Loucy (cell line): ENCODE measurements at regions not wholly inside any gene's neighbourhood (a gene's known extent, or its start where the extent isn't known, plus 50 kb on each side); places are given as distances from the start of the nearest gene placed in this dataset.

ENCODE experiments used
- H2AFZ ChIP-seq: fragments of 200-600 bp; sonication (generic); 2 replicates; pipeline ENCODE4 v1.6.0; 2016; ENCODE audit warnings: antibody characterized with exemption, mild to moderate bottlenecking, low read length, moderate library complexity
- H3F3A ChIP-seq: fragments of 200-600 bp; 2 replicates; pipeline ENCODE4 v1.6.0; 2016; ENCODE audit warnings: antibody characterized with exemption, low read depth, mild to moderate bottlenecking
- H3K27me3 ChIP-seq: fragments of 200-600 bp; sonication (generic); 2 replicates; pipeline ENCODE4 v1.6.1; 2014; ENCODE audit warnings: low read length, mild to moderate bottlenecking; ENCODE audit not compliant: insufficient read depth, poor library complexity, severe bottlenecking
- H3K36me3 ChIP-seq: fragments of 200-600 bp; sonication (generic); 2 replicates; pipeline ENCODE4 v1.6.1; 2016; ENCODE audit warnings: low read length; ENCODE audit not compliant: insufficient read depth
- H3K4me1 ChIP-seq: fragments of 200-600 bp; sonication (generic); 2 replicates; pipeline ENCODE4 v1.5.1; 2014; ENCODE audit warnings: low read length, mild to moderate bottlenecking; ENCODE audit not compliant: insufficient read depth, poor library complexity, severe bottlenecking
- H3K4me2 ChIP-seq: fragments of 200-600 bp; sonication (generic); 2 replicates; pipeline ENCODE4 v1.6.0; 2014; ENCODE audit warnings: antibody characterized with exemption, low read length, low read depth, mild to moderate bottlenecking; ENCODE audit not compliant: poor library complexity, severe bottlenecking
- H3K4me3 ChIP-seq: fragments of 200-600 bp; sonication (generic); 2 replicates; pipeline ENCODE4 v1.5.1; 2014; ENCODE audit warnings: low read length, mild to moderate bottlenecking, mixed read lengths; ENCODE audit not compliant: poor library complexity, severe bottlenecking
- H3K79me2 ChIP-seq: fragments of 200-600 bp; sonication (generic); 2 replicates; pipeline ENCODE4 v1.6.1; 2014; ENCODE audit warnings: low read length; ENCODE audit not compliant: insufficient read depth
- H3K9ac ChIP-seq: fragments of 200-600 bp; sonication (generic); 2 replicates; pipeline ENCODE4 v1.6.0; 2014; ENCODE audit warnings: mild to moderate bottlenecking, low read depth, low read length, moderate library complexity; ENCODE audit not compliant: poor library complexity, severe bottlenecking
- H3K9me2 ChIP-seq: fragments of 200-600 bp; sonication (generic); replicated peaks from 2 replicates; pipeline ENCODE4 v1.6.1; 2016; ENCODE audit warnings: low read depth, low read length, mixed read lengths
- H3K9me3 ChIP-seq: fragments of 200-600 bp; sonication (generic); 2 replicates; pipeline ENCODE4 v1.6.1; 2014; ENCODE audit warnings: mild to moderate bottlenecking, antibody characterized with exemption, low read length, low read depth; ENCODE audit not compliant: insufficient read depth
- H4K20me1 ChIP-seq: fragments of 200-600 bp; sonication (generic); 2 replicates; pipeline ENCODE4 v1.6.0; 2014; ENCODE audit warnings: antibody characterized with exemption, low read length, mild to moderate bottlenecking; ENCODE audit not compliant: insufficient read depth, poor library complexity, severe bottlenecking
- CTCF ChIP-seq: fragments of 200-600 bp; sonication (generic); conservative IDR thresholded peaks from 2 replicates; pipeline ENCODE4 v1.5.1; 2014; ENCODE audit warnings: mild to moderate bottlenecking, antibody characterized with exemption, low read length
- EZH2phosphoT487 ChIP-seq: fragments of 200-600 bp; IDR thresholded peaks from 2 replicates; pipeline ENCODE4 v1.6.1; 2018; ENCODE audit warnings: antibody characterized with exemption, mild to moderate bottlenecking, moderate library complexity, borderline replicate concordance

GRCh38 chr18:46364048-46364447, 259.9 kb downstream of the HAUS1 start:
- Histone ChIP-seq H3K79me2 (no peaks in the 10 kb centered on the region), H3K4me2 (no peak overlapping the region), H3K9me2 (no peaks in the 10 kb centered on the region), H3K9me3 (no peaks in the 10 kb centered on the region), H3K4me3 (no peak overlapping the region), H3K4me1 (no peaks in the 10 kb centered on the region), H2AFZ (no peak overlapping the region), H3F3A (no peaks in the 10 kb centered on the region), H3K9ac (no peak overlapping the region), H4K20me1 (no peaks in the 10 kb centered on the region), H3K36me3 (no peaks in the 10 kb centered on the region), H3K27me3 (no peaks in the 10 kb centered on the region)
- TF ChIP-seq CTCF (no peak), EZH2phosphoT487 (no peak)

GRCh38 chr18:46366201-46366600, 262.0 kb downstream of the HAUS1 start:
- Histone ChIP-seq H3K4me2 (no peak overlapping the region), H2AFZ (no peak overlapping the region), H3F3A (no peaks in the 10 kb centered on the region), H3K4me1 (no peaks in the 10 kb centered on the region), H3K36me3 (no peaks in the 10 kb centered on the region), H3K9me3 (no peaks in the 10 kb centered on the region), H4K20me1 (no peaks in the 10 kb centered on the region), H3K9ac (no peak overlapping the region), H3K27me3 (no peaks in the 10 kb centered on the region), H3K79me2 (no peaks in the 10 kb centered on the region), H3K9me2 (no peaks in the 10 kb centered on the region), H3K4me3 (no peak overlapping the region)
- TF ChIP-seq EZH2phosphoT487 = no peak
- no peak for TF ChIP-seq CTCF

- Histone ChIP-seq H3K4me3 (no peak overlapping the region), H3F3A (no peaks in the 10 kb centered on the region), H3K4me2 (no peak overlapping the region), H2AFZ (no peak overlapping the region), H4K20me1 (no peaks in the 10 kb centered on the region), H3K4me1 (no peaks in the 10 kb centered on the region), H3K79me2 (no peaks in the 10 kb centered on the region), H3K9me3 (no peaks in the 10 kb centered on the region), H3K27me3 (no peaks in the 10 kb centered on the region), H3K9ac (no peak overlapping the region), H3K9me2 (no peaks in the 10 kb centered on the region), H3K36me3 (no peaks in the 10 kb centered on the region)
- no peak for TF ChIP-seq EZH2phosphoT487
- TF ChIP-seq CTCF = no peak
Measured at GRCh38 chr18:46366751-46367376, 262.7 kb downstream of the HAUS1 start.
